ENCODE measurements at regions not wholly inside any gene's neighbourhood (a gene's known extent, or its start where the extent isn't known, plus 50 kb on each side); places are given as distances from the start of the nearest gene placed in this dataset.

DNA sequence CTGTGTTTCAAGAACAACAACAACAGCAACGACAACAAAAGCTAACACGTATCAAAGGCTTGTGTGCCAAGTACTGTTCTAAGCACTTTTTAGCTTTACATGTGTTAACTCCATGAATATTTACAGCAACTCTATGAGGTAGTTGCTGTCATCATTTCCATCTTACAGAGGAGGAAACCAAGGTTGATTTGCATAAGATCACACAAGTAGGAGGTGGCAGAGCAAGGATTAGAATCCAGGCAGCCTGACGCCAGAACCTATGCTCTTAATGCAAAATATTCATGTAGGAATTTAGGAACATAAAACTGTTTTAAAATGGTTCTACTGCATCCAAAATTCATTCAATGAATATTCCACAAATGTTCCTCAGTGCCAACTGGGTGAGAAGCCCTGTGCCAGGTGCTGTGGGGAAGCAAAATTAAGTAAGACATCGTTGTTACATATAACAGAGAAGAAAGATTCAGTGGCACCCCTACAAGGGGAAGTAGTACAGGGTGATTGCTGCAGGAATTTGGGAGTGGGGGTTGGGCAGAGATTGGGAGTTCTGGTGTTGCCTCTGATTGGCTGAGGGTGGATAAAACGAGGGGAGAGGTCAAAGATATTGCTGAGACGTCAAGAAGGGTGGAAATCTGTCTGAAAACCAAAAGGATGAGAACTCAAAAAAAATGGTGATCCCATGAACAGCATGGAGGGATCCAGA lies 86.1 kb upstream of the ARHGAP20 start:
- no peak for DNase-seq (ENCODE audit: low read depth in 1 of 2, low spot score in 1 of 2)

DNA sequence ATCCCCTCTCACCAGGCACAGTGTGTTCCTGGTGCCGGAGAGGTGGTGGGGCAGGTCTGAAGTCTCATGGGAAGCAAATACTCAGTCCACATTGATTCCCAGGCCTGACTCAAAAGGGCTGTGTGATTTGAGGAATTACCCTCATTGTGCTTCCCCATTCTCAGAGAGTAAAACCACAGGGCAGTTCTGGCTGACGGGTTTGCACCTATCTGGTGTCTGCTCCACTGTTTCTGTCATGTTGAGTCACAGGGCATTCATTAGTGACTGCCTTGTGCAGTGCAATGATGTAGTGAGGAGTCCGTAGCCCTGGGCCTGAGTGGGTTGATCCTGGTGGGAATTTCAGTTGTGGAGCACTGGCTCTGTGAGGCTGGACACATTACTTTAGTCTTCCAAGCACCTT lies 85.2 kb upstream of the ARHGAP20 start:
- no peak for DNase-seq (ENCODE audit: low read depth in 1 of 2, low spot score in 1 of 2)

DNA sequence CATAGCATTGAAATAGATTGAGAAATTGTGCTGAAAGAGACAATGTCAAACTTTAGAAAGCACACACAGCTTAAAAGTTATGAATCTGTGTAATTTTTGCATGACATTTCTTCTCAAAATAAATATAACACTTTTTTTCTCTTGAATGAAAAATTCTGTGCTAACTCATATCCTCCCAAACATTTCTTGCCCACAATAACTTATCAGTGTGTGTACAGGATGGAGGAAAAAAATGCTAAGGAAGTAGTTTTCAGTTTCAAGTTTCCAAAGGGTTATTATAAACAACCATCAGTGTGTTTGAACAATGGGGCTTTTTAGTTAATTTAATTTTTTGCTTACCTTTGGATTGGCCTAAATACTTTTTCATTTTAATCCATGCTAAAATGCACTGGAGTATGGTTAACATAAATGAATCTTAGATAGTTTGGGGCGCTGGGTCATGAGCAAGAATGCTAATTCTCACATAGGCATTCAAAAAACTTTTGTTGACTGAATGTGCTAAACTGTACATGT lies 82.9 kb upstream of the ARHGAP20 start:
- no peak for DNase-seq (ENCODE audit: low read depth in 1 of 2, low spot score in 1 of 2)

GRCh38 chr11:110793556-110793955 lies 81.3 kb upstream of the ARHGAP20 start:
- no peak for DNase-seq (ENCODE audit: low read depth in 1 of 2, low spot score in 1 of 2)

DNA sequence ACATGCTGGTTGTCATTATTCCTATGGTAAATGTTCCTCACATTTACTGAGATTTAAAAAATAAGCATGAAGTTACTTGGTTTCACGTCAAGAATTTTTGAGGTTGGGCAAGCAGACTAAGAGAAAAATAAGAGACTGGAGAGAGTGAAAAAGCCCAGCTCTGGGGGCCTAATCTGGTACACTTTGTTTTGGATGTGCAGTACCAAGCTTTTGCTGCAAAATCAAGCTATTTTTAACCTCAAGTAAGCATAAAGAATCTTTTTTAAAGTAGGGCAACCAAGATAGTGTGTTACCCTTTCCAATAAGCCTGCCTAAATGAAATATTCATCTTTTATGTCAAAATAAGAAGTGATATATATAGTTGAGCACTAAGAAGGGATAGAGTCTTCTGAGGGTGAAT lies 79.4 kb upstream of the ARHGAP20 start:
- DNase-seq (ENCODE audit: low read depth in 1 of 2, low spot score in 1 of 2): no peak

DNA sequence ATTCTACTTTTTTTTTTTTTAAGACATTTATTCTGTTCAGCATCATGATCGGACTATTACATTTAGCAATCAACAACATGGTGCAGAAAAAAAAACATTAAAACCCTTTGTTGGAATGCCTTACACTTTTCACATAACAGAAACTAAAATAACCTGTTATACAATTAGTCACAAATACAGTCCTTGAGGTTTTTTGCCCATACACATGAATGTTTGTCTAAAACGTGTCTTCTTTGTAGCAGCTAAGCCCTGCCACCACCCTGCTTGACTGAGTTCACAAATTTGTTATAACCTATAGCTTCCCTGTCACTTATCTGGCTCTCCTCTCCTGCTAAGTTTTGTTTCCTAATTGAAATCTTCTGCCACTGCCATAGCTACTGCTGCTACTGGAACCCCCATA lies 75.4 kb upstream of the ARHGAP20 start:
- DNase-seq (ENCODE audit: low read depth in 1 of 2, low spot score in 1 of 2): no peak

- no peak for DNase-seq (ENCODE audit: low read depth in 1 of 2, low spot score in 1 of 2)
Observed at GRCh38 chr11:110786226-110786902, 74.1 kb upstream of the ARHGAP20 start.

- DNase-seq (ENCODE audit: low read depth in 1 of 2, low spot score in 1 of 2): no peak
Observed at GRCh38 chr11:110785398-110785797, 73.2 kb upstream of the ARHGAP20 start.

DNA sequence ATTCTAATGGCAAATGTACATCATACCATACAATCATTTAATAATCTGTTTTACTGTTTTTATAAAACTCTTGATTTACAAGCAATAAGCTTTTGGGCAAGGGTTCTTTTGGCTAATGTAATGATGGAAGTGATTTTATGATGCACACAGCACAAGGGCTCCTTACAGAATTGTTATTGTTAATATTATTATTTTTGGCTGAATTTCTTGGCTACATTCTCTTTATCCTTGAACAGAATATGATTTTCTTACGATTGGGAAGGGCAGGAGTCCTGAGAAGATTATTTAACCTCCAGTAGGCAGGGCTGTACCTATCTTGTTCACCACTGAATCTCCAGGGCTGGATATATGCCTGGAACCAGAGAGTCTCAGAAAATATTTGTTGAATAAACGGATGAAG lies 70.4 kb upstream of the ARHGAP20 start:
- no peak for DNase-seq (ENCODE audit: low read depth in 1 of 2, low spot score in 1 of 2)

DNA sequence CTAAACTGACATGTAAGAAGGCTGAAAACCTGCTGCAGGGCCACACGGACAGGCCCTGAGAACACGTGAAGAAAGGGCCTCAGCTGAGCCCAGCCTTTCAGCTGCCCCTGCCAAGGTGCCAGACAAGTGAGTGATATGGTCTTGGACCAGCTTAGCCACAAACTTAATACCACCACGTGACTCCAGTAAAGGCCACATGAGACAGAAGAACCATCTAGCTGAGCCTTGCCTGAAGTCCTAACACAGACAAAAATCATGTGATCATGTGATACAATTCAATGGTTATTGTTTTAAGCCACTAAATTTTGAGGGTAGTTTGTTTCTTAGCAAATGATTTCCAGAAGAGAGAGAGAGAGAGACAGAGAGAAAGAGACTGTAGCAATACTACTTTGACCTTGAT lies 66.9 kb upstream of the ARHGAP20 start:
- no peak for DNase-seq (ENCODE audit: low read depth in 1 of 2, low spot score in 1 of 2)

DNA sequence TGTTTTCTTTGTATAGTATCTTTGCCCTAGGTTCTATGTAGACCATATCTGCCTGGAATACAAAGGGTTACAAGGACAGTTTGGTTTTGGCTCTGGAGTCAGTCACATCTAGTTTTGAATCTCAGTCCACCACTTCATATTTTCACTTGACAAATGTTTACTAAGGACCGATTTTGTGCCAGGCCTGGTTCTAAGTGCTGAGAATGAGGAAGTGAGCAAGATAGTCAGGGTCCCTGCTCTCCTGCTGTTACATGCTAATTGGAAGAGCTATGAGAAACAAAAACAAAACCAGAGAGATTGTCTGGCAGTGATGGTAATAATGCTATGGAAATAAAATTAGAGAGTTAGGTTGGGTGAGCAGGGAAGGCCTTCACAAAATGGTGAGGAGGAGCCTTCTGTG lies 66.1 kb upstream of the ARHGAP20 start:
- no peak for DNase-seq (ENCODE audit: low read depth in 1 of 2, low spot score in 1 of 2)

DNA sequence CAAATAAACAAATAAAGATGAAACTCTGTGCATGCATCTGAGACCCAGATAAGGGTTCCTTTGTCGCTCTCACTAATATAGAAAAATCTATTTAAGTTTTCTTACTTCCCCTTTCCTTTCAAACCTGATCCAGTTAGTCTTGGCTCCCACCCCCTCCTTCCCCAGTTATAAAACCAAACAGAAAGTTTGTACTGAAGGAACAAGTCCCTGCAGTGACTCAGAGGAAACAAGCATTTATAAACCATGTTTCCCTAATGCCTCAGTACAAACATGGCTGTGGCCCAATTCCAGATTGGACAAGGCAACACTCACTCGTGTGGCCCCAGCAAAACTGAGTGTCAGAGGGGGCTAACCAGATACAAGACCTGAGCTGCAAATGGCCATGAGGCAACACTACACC lies 65.5 kb upstream of the ARHGAP20 start:
- DNase-seq (ENCODE audit: low read depth in 1 of 2, low spot score in 1 of 2): no peak

- no peak for DNase-seq (ENCODE audit: low read depth in 1 of 2, low spot score in 1 of 2)
Observed at GRCh38 chr11:110776081-110776480, 63.8 kb upstream of the ARHGAP20 start.

DNA sequence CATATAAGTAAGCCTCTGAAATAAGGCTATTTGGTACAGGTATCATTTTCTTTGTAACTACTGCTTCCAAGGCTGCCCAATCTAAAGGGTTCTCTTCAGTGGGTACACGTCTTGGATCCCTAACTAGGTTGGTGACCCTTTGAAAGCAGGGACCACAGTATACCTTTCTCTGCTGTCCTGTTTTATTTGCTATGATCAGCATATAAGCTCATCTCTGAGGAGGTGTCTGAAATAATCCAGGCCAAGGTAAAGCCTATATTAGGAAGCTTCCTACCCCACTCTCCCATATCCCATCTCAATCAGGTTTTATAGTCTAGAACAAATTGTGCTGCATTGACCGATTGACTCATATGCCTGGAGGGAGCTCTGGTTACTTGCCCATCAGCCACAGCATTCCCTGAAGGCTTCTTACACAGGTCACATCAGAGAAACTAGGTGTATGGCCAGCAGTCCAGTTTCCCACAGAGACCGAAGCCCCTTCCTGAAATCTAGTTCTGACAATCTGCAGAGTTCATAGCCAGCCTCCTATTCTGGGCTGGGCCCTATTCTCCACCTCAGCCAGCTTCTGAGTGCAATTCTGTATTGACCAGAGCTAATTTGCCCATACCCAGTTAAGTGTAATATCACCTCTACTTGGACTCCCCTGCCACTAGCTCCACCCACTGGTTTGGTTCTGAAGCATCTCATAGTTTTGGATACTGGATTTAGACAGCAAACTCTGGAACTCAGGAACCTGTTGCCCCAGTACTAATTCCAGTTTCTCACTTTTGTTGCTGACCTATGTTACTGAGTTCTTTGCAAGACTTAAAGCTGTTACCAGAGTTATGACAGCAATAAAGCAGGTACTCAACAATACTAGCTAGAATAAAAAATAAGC lies 62.1 kb upstream of the ARHGAP20 start:
- DNase-seq (ENCODE audit: low read depth in 1 of 2, low spot score in 1 of 2): no peak

DNA sequence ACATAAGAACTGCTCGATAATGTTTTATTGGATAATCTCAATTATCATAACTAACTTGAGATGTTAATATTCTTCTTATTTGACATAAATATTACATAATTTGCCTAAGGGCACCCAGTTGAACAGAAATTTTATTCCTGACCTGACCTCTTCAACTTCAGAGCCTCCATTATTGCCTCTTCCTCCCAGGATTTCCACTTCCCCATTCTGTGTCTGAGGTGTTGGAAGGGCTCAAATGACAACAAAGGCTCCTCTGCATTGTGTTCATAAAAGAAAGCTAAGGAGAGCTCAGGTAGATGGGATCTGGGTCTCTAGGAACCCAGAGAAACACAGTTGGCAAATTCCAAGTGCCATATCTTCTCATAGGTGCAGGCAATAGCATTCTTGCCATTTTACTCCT lies 61.2 kb upstream of the ARHGAP20 start:
- no peak for DNase-seq (ENCODE audit: low read depth in 1 of 2, low spot score in 1 of 2)

DNA sequence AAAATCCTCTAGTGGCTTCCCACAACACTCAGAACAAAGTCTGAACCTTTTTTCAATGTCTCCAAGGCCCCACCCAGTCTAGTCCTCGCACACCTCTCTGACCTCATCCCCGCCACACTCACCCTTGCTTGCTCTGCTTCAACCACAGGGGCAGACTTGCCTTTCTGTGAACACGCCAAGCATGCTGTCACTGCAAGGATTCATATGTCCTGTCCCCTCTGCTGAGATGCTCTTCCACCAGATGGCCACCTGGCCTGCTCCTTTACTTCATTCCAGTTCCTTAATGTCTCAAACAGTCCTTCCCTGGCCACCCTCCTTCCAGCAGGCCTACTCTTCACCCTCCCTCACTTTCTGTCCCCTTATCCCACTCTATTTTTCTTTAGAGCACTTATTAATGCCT lies 60.6 kb upstream of the ARHGAP20 start:
- no peak for DNase-seq (ENCODE audit: low read depth in 1 of 2, low spot score in 1 of 2)

GRCh38 chr11:110766316-110766715 lies 54.1 kb upstream of the ARHGAP20 start:
- DNase-seq (ENCODE audit: low read depth in 1 of 2, low spot score in 1 of 2): no peak

DNA sequence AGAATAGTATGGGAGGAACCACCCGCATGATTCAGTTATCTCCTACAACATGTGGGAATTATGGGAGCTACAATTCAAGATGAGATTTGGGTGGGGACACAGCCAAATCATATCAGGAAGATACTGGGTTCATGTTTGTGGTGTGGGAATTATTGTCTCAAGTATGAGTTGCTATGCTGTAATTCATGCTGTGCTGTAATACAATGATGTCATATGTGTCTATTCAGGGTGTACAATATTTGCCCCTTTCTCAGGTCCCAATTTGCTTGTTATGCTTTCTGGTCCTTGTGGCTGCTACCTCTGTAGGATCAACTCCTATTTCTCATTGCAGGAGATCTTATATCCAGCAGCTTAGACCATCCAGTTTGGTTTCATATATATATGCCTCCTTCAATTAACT lies 52.2 kb upstream of the ARHGAP20 start:
- DNase-seq (ENCODE audit: low read depth in 1 of 2, low spot score in 1 of 2): no peak

- DNase-seq (ENCODE audit: low read depth in 1 of 2, low spot score in 1 of 2): no peak
Observed at GRCh38 chr11:110763249-110764011, 51.2 kb upstream of the ARHGAP20 start.

DNA sequence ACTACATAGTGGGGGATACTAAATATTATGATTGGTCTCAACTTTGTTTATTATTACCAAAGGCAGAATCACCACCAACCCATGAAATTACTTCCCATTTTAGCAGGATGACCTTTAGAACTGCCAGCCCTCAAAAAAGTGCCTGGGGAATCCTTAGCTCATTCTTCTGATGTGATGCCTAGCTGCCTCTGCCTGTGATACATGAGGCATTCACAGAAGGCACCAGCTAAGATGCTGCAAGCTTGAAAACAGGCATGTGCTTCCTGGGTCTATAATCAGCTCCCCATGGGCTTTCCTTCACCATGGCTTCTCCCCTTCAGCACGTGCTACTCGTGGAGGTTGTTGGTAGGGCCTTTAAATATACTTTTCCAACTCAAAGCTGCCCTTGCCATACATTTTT lies 50.4 kb upstream of the ARHGAP20 start:
- no peak for DNase-seq (ENCODE audit: low read depth in 1 of 2, low spot score in 1 of 2)

All from activated CD4-positive, alpha-beta T cell treated with anti-CD3 and anti-CD28 coated beads, Interleukin-2, amount 50 U/mL, for 24 hours (primary cell).